ENCODE measurements at regions not wholly inside any gene's neighbourhood (a gene's known extent, or its start where the extent isn't known, plus 50 kb on each side); places are given as distances from the start of the nearest gene placed in this dataset.

DNA sequence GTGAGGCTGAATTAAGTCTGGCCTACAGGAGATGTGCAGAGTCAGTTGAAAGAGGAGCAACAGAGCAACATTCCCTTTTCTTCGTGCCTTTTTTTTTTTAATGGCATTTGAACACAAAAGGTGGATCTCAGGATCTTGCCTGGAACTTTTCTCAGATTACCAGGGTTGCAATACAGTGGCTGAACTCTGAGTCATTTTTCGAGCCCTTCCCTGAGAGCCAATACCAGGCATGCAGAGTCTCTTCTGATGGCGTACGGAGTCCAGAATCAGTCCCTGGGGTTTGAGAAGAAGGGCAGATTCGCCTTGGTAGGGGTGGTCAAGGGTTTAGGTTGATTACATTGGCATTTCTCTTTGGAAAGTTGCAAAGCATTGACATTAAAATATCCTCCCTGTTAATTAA lies 271.5 kb downstream of the GAS1 start:
- Histone ChIP-seq H3K4me1 (ENCODE audit: control insufficient read depth, insufficient read depth, low read length, poor library complexity, severe bottlenecking) (no peaks in the 10 kb centered on the region), H3K4me3 (ENCODE audit: low read depth, low read length) (no peak overlapping the region), H3K27ac (ENCODE audit: insufficient read depth, low read length, poor library complexity, severe bottlenecking) (no peak overlapping the region), H3K9me3 (ENCODE audit: control insufficient read depth in 2 of 2, low read length in 2 of 2) (peaks cover 0 to 1% of the 10 kb centered on the region in 2 experiments), H3K27me3 (ENCODE audit: control insufficient read depth, insufficient read depth, low read length) (no peaks in the 10 kb centered on the region), H3K36me3 (ENCODE audit: control insufficient read depth, insufficient read depth, low read length) (no peaks in the 10 kb centered on the region)
- Mint-ChIP-seq H3K4me3 (no peak overlapping the region), H3K36me3 (no peaks in the 10 kb centered on the region), H3K4me1 (no peaks in the 10 kb centered on the region), H3K27ac (no peak overlapping the region), H3K27me3 (no peaks in the 10 kb centered on the region), H3K9me3 (peaks cover 0 to 2% (median 0%) of the 10 kb centered on the region in 7 donors)
- DNase-seq: no peak
- no peak for ATAC-seq (ENCODE audit: low read depth in 2 of 2)

DNA sequence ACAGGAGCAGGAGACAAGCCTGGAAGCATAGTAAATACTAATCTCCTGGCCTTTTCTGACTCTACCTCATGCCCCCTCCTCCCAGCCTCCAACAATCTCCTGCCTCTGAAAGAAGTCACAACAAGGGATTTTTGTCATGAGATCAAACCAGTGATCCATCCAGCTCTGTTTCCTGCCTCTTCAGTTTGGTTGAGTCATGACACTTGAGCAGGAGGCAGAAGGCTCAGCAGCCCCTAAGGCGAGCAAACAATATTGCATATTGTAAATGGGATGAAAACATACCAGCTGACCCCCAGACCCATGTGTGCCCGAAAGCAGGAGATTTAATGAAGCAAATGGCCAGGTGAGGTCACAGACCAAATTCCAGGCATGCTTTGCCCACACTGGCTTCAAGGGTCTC lies 272.8 kb downstream of the GAS1 start:
- H3K27ac Mint-ChIP-seq: no peak overlapping the region
- H3K36me3 Mint-ChIP-seq: no peaks in the 10 kb centered on the region
- Histone ChIP-seq H3K27ac (ENCODE audit: insufficient read depth, low read length, poor library complexity, severe bottlenecking) (no peak overlapping the region), H3K36me3 (ENCODE audit: control insufficient read depth, insufficient read depth, low read length) (no peaks in the 10 kb centered on the region), H3K9me3 (ENCODE audit: control insufficient read depth in 2 of 2, low read length in 2 of 2) (peaks cover 0 to 4% of the 10 kb centered on the region in 2 experiments), H3K4me1 (ENCODE audit: control insufficient read depth, insufficient read depth, low read length, poor library complexity, severe bottlenecking) (no peaks in the 10 kb centered on the region), H3K27me3 (ENCODE audit: control insufficient read depth, insufficient read depth, low read length) (no peaks in the 10 kb centered on the region), H3K4me3 (ENCODE audit: low read depth, low read length) (no peak overlapping the region)
- no peaks in the 10 kb centered on the region for H3K4me1 Mint-ChIP-seq
- no peak for DNase-seq
- no peak for ATAC-seq (ENCODE audit: low read depth in 2 of 2)
- H3K9me3 Mint-ChIP-seq: peaks cover 0 to 4% (median 0%) of the 10 kb centered on the region in 7 donors
- no peak overlapping the region for H3K4me3 Mint-ChIP-seq
- H3K27me3 Mint-ChIP-seq: no peaks in the 10 kb centered on the region

DNA sequence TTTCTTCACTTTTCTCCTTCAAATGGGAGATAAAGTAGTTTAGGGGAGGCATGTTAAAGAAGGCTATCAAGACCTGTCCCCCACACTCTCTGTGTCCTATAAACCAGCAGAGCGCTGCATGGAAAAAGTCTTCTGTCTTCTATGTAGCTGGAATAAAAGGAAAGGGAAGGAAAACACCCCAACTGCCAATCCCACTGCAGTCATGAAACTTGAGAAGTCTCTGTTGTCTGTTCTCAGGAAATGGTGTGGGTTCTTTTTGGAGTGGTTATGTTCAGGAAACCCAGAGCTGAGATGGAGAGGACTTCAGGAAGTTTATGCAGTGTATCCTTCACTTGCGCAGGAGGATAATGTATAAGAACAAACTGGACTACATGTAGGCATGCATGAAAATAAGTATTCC lies 274.3 kb downstream of the GAS1 start:
- ATAC-seq (ENCODE audit: low read depth in 2 of 2) (no peak), DNase-seq (no peak)
- Mint-ChIP-seq H3K4me1 (no peaks in the 10 kb centered on the region), H3K4me3 (no peak overlapping the region), H3K36me3 (no peaks in the 10 kb centered on the region), H3K9me3 (peaks cover 0 to 4% (median 0%) of the 10 kb centered on the region in 7 donors), H3K27ac (no peak overlapping the region), H3K27me3 (no peaks in the 10 kb centered on the region)
- Histone ChIP-seq H3K27ac (ENCODE audit: insufficient read depth, low read length, poor library complexity, severe bottlenecking) (no peak overlapping the region), H3K36me3 (ENCODE audit: control insufficient read depth, insufficient read depth, low read length) (no peaks in the 10 kb centered on the region), H3K4me3 (ENCODE audit: low read depth, low read length) (no peak overlapping the region), H3K4me1 (ENCODE audit: control insufficient read depth, insufficient read depth, low read length, poor library complexity, severe bottlenecking) (no peaks in the 10 kb centered on the region), H3K27me3 (ENCODE audit: control insufficient read depth, insufficient read depth, low read length) (no peaks in the 10 kb centered on the region), H3K9me3 (ENCODE audit: control insufficient read depth in 2 of 2, low read length in 2 of 2) (peaks cover 0 to 4% of the 10 kb centered on the region in 2 experiments)

DNA sequence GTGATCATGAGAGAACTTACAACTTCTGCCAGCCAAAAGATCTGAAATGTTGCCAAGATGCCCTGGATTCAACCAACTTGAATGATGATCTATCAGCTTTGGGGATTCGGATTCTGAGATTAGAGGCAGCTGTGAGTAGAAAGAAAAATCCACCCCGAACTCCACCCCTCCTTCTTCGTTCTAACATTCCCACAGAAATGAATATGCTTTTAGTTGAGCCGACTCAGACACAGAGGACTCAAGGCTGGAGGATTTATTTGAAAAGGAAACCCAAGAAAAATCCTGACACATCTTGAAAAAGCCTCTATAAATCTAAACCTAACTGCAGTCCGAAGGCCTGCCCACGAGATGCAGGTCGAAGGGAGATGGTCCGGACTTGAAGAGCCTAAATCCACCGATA lies 275.0 kb downstream of the GAS1 start:
- no peaks in the 10 kb centered on the region for H3K27me3 ChIP-seq (ENCODE audit: control insufficient read depth, insufficient read depth, low read length)
- ATAC-seq (ENCODE audit: low read depth in 2 of 2): no peak
- H3K27ac ChIP-seq (ENCODE audit: insufficient read depth, low read length, poor library complexity, severe bottlenecking): no peak overlapping the region
- peaks cover 0 to 4% (median 0%) of the 10 kb centered on the region in 7 donors for H3K9me3 Mint-ChIP-seq
- H3K4me3 ChIP-seq (ENCODE audit: low read depth, low read length): no peak overlapping the region
- no peaks in the 10 kb centered on the region for H3K4me1 Mint-ChIP-seq
- H3K9me3 ChIP-seq (ENCODE audit: control insufficient read depth in 2 of 2, low read length in 2 of 2): peaks cover 0 to 4% of the 10 kb centered on the region in 2 experiments
- no peaks in the 10 kb centered on the region for H3K36me3 Mint-ChIP-seq
- no peaks in the 10 kb centered on the region for H3K4me1 ChIP-seq (ENCODE audit: control insufficient read depth, insufficient read depth, low read length, poor library complexity, severe bottlenecking)
- H3K27me3 Mint-ChIP-seq: no peaks in the 10 kb centered on the region
- no peaks in the 10 kb centered on the region for H3K36me3 ChIP-seq (ENCODE audit: control insufficient read depth, insufficient read depth, low read length)
- H3K4me3 Mint-ChIP-seq: no peak overlapping the region
- H3K27ac Mint-ChIP-seq: no peak overlapping the region
- no peak for DNase-seq

DNA sequence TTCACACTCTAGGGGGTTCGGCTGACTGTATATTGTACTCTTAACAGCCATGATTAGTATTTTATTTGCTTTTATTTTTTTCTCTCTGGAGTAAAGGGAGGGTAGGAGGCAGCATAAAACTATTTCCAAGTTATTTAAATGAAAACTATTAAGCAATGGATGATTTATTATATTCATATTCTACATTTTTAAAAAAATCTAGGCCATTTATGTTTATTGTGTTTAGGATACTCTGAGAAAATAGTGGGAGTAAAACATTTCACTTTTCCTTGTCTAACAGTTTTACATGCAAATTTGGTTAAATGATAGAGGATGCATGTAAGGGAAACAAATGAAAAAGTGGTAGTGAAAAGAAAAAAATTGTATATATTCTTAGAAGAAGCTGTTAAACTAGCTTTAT lies 276.3 kb downstream of the GAS1 start:
- Mint-ChIP-seq H3K27me3 (no peaks in the 10 kb centered on the region), H3K4me3 (no peak overlapping the region), H3K36me3 (no peaks in the 10 kb centered on the region), H3K9me3 (peaks cover 0 to 4% (median 0%) of the 10 kb centered on the region in 7 donors), H3K4me1 (no peaks in the 10 kb centered on the region), H3K27ac (no peak overlapping the region)
- DNase-seq: no peak
- Histone ChIP-seq H3K4me1 (ENCODE audit: control insufficient read depth, insufficient read depth, low read length, poor library complexity, severe bottlenecking) (no peaks in the 10 kb centered on the region), H3K36me3 (ENCODE audit: control insufficient read depth, insufficient read depth, low read length) (no peaks in the 10 kb centered on the region), H3K4me3 (ENCODE audit: low read depth, low read length) (no peak overlapping the region), H3K27me3 (ENCODE audit: control insufficient read depth, insufficient read depth, low read length) (no peaks in the 10 kb centered on the region), H3K27ac (ENCODE audit: insufficient read depth, low read length, poor library complexity, severe bottlenecking) (no peak overlapping the region), H3K9me3 (ENCODE audit: control insufficient read depth in 2 of 2, low read length in 2 of 2) (peaks cover 0 to 4% of the 10 kb centered on the region in 2 experiments)
- no peak for ATAC-seq (ENCODE audit: low read depth in 2 of 2)

DNA sequence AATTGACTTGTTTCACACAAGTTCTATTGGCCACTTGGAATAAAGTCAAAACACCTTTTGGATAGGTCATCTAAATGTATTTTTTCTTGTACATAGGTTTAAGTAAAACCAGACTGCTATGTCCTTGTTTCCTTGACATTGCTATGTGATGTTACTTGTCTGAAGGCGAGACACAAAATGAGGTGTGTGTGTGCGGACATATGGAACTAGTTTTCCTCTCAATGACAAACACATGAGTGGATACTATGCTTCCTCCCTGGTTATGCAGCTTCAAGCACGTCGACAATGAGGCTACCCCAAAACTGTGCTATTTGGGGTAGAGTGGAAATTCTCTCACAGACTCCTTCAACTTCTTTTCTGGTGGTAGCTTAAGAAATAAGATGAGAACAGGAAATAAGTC lies 276.8 kb downstream of the GAS1 start:
- H3K36me3 Mint-ChIP-seq: no peaks in the 10 kb centered on the region
- Histone ChIP-seq H3K9me3 (ENCODE audit: control insufficient read depth in 2 of 2, low read length in 2 of 2) (peaks cover 0 to 4% of the 10 kb centered on the region in 2 experiments), H3K4me1 (ENCODE audit: control insufficient read depth, insufficient read depth, low read length, poor library complexity, severe bottlenecking) (no peaks in the 10 kb centered on the region), H3K27me3 (ENCODE audit: control insufficient read depth, insufficient read depth, low read length) (no peaks in the 10 kb centered on the region), H3K27ac (ENCODE audit: insufficient read depth, low read length, poor library complexity, severe bottlenecking) (no peak overlapping the region), H3K36me3 (ENCODE audit: control insufficient read depth, insufficient read depth, low read length) (no peaks in the 10 kb centered on the region), H3K4me3 (ENCODE audit: low read depth, low read length) (no peak overlapping the region)
- no peaks in the 10 kb centered on the region for H3K4me1 Mint-ChIP-seq
- DNase-seq: no peak
- no peak for ATAC-seq (ENCODE audit: low read depth in 2 of 2)
- H3K27ac Mint-ChIP-seq: no peak overlapping the region
- H3K27me3 Mint-ChIP-seq: peaks cover 5% of the 10 kb centered on the region
- no peak overlapping the region for H3K4me3 Mint-ChIP-seq
- H3K9me3 Mint-ChIP-seq: peaks cover 0 to 4% (median 0%) of the 10 kb centered on the region in 7 donors

DNA sequence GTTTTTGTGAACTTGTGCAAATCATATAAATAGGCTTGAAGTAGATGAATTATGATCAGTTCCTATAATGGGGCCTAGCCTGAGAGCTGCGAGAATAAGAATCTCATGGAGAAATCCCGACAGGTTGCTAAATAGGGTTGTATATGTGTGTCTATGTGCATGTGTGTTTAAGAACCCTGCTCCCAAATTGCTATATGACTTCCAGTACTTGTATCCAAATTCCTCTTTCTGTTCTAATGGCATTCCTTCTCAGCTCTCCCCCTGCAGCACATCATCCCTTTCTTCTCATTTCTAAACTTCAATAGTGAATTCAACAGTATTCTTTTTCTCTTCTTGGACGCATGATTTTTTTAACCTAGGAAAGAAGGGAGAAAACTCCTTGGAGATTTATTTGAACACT lies 277.2 kb downstream of the GAS1 start:
- H3K36me3 Mint-ChIP-seq: no peaks in the 10 kb centered on the region
- no peaks in the 10 kb centered on the region for H3K4me1 Mint-ChIP-seq
- Histone ChIP-seq H3K9me3 (ENCODE audit: control insufficient read depth in 2 of 2, low read length in 2 of 2) (peaks cover 0 to 4% of the 10 kb centered on the region in 2 experiments), H3K36me3 (ENCODE audit: control insufficient read depth, insufficient read depth, low read length) (no peaks in the 10 kb centered on the region), H3K27me3 (ENCODE audit: control insufficient read depth, insufficient read depth, low read length) (no peaks in the 10 kb centered on the region), H3K4me1 (ENCODE audit: control insufficient read depth, insufficient read depth, low read length, poor library complexity, severe bottlenecking) (no peaks in the 10 kb centered on the region), H3K27ac (ENCODE audit: insufficient read depth, low read length, poor library complexity, severe bottlenecking) (no peak overlapping the region), H3K4me3 (ENCODE audit: low read depth, low read length) (no peak overlapping the region)
- ATAC-seq (ENCODE audit: low read depth in 2 of 2) (no peak), DNase-seq (no peak)
- peaks cover 0 to 4% (median 0%) of the 10 kb centered on the region in 7 donors for H3K9me3 Mint-ChIP-seq
- peaks cover 7% of the 10 kb centered on the region for H3K27me3 Mint-ChIP-seq
- no peak overlapping the region for H3K27ac Mint-ChIP-seq
- no peak overlapping the region for H3K4me3 Mint-ChIP-seq

DNA sequence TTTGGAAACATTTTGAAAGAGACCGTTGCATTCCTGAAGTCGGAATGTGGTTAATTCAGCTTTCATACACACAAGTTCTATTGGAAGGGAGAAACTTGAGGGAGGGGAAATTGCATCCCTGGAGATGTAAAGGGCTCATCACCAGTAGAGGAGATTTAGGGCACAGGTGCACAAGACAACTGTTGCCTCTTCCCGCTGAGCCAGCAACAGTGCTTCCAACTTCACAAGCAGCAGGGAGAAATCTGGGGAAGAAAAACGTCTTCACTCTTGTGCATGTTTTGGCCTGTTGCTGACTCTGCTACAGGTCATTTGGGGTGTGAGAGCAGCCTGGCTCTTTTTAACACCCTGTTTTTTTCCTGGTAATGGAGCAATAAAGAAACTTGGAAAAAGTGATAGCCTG lies 277.9 kb downstream of the GAS1 start:
- Mint-ChIP-seq H3K9me3 (peaks cover 0 to 4% (median 0%) of the 10 kb centered on the region in 7 donors), H3K4me1 (no peaks in the 10 kb centered on the region), H3K27me3 (peaks cover 7% of the 10 kb centered on the region), H3K27ac (no peak overlapping the region), H3K4me3 (no peak overlapping the region), H3K36me3 (no peaks in the 10 kb centered on the region)
- no peaks in the 10 kb centered on the region for H3K4me1 ChIP-seq (ENCODE audit: control insufficient read depth, insufficient read depth, low read length, poor library complexity, severe bottlenecking)
- H3K27me3 ChIP-seq (ENCODE audit: control insufficient read depth, insufficient read depth, low read length): no peaks in the 10 kb centered on the region
- ATAC-seq (ENCODE audit: low read depth in 2 of 2) (no peak), DNase-seq (no peak)
- no peak overlapping the region for H3K27ac ChIP-seq (ENCODE audit: insufficient read depth, low read length, poor library complexity, severe bottlenecking)
- no peak overlapping the region for H3K4me3 ChIP-seq (ENCODE audit: low read depth, low read length)
- peaks cover 0 to 4% of the 10 kb centered on the region in 2 experiments for H3K9me3 ChIP-seq (ENCODE audit: control insufficient read depth in 2 of 2, low read length in 2 of 2)
- no peaks in the 10 kb centered on the region for H3K36me3 ChIP-seq (ENCODE audit: control insufficient read depth, insufficient read depth, low read length)

All from CD4-positive, CD25-positive, alpha-beta regulatory T cell (primary cell).